HL-60 (cell line): ENCODE measurements at regions not wholly inside any gene's neighbourhood (a gene's known extent, or its start where the extent isn't known, plus 50 kb on each side); places are given as distances from the start of the nearest gene placed in this dataset.

Experiments
- DNase-seq, 2 experiments: peaks; one replicate each; pipeline ENCODE4 v3.0.0-alpha.2; 2010 to 2020; ENCODE audit warnings: low read depth in 1 of 2, low spot score in 1 of 2
- H3K27ac ChIP-seq: fragments of 250-450 bp; sonication (Bioruptor Pico); replicated peaks from 2 replicates; pipeline ENCODE4 v1.5.1; 2020; ENCODE audit warnings: mild to moderate bottlenecking, moderate library complexity
- H3K27me3 ChIP-seq: fragments of 250-450 bp; sonication (Bioruptor Pico); 2 replicates; pipeline ENCODE4 v1.5.1; 2021; ENCODE audit warnings: mild to moderate bottlenecking, moderate library complexity; ENCODE audit not compliant: insufficient read depth, poor library complexity, severe bottlenecking
- H3K4me3 ChIP-seq: replicated peaks from 2 replicates; pipeline ENCODE4 v1.5.1; 2011; ENCODE audit warnings: mild to moderate bottlenecking, control low read depth, low read length; ENCODE audit not compliant: insufficient read depth
- GABPA ChIP-seq: IDR thresholded peaks from 2 replicates; pipeline ENCODE4 v1.6.1; 2012; ENCODE audit warnings: low read depth
- POLR2AphosphoS5 ChIP-seq: IDR thresholded peaks from 2 replicates; pipeline ENCODE4 v1.6.1; 2012; ENCODE audit warnings: low read depth
- SPI1 ChIP-seq: IDR thresholded peaks from 2 replicates; pipeline ENCODE4 v1.6.1; 2012; ENCODE audit warnings: low read depth, mild to moderate bottlenecking, borderline replicate concordance
- TF ChIP-seq, protein P1 (sequence below): IDR thresholded peaks from 2 replicates; pipeline ENCODE4 v1.6.1; 2012; ENCODE audit warnings: low read depth; ENCODE audit not compliant: insufficient replicate concordance
- TF ChIP-seq, protein P2 (sequence below): IDR thresholded peaks from one replicate; pipeline ENCODE4 v1.5.1; 2011; ENCODE audit warnings: low read length, control low read depth, inconsistent platforms; ENCODE audit not compliant: insufficient read depth

DNA sequence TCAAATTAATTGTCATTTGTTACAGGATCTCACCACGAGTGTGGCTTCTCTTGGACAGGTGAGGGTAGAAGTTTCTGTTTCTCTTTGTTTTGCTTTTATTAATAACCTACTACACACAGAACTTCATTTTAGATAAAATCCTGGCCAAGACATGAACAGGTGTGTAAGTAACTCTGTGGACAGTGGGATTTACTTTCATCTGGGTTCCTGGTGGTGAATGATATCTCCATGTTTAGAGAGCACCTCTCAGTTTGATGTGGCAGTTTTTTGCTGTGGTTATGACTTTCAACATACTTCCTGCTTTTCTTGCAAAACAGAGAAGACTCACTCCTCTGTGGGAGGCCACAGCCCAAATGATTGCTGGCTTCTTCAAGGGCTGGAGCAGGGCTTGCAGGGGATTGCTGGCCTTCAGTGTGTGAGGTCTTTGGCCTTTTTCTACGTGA is 71.1 kb upstream of the XCR1 start:
- H3K27me3 ChIP-seq, result no peaks in the 10 kb centered on the region
- no peak overlapping the region for H3K4me3 ChIP-seq
- DNase-seq, result peak; percentile 79 to 96
- TF ChIP-seq GABPA (no peak), POLR2AphosphoS5 (peak; percentile 94), SPI1 (no peak; the same call in 1 of the 2 replicates)
- TF ChIP-seq, protein P1, sequence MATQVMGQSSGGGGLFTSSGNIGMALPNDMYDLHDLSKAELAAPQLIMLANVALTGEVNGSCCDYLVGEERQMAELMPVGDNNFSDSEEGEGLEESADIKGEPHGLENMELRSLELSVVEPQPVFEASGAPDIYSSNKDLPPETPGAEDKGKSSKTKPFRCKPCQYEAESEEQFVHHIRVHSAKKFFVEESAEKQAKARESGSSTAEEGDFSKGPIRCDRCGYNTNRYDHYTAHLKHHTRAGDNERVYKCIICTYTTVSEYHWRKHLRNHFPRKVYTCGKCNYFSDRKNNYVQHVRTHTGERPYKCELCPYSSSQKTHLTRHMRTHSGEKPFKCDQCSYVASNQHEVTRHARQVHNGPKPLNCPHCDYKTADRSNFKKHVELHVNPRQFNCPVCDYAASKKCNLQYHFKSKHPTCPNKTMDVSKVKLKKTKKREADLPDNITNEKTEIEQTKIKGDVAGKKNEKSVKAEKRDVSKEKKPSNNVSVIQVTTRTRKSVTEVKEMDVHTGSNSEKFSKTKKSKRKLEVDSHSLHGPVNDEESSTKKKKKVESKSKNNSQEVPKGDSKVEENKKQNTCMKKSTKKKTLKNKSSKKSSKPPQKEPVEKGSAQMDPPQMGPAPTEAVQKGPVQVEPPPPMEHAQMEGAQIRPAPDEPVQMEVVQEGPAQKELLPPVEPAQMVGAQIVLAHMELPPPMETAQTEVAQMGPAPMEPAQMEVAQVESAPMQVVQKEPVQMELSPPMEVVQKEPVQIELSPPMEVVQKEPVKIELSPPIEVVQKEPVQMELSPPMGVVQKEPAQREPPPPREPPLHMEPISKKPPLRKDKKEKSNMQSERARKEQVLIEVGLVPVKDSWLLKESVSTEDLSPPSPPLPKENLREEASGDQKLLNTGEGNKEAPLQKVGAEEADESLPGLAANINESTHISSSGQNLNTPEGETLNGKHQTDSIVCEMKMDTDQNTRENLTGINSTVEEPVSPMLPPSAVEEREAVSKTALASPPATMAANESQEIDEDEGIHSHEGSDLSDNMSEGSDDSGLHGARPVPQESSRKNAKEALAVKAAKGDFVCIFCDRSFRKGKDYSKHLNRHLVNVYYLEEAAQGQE, result no peak
- TF ChIP-seq, protein P2, sequence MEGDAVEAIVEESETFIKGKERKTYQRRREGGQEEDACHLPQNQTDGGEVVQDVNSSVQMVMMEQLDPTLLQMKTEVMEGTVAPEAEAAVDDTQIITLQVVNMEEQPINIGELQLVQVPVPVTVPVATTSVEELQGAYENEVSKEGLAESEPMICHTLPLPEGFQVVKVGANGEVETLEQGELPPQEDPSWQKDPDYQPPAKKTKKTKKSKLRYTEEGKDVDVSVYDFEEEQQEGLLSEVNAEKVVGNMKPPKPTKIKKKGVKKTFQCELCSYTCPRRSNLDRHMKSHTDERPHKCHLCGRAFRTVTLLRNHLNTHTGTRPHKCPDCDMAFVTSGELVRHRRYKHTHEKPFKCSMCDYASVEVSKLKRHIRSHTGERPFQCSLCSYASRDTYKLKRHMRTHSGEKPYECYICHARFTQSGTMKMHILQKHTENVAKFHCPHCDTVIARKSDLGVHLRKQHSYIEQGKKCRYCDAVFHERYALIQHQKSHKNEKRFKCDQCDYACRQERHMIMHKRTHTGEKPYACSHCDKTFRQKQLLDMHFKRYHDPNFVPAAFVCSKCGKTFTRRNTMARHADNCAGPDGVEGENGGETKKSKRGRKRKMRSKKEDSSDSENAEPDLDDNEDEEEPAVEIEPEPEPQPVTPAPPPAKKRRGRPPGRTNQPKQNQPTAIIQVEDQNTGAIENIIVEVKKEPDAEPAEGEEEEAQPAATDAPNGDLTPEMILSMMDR, result no peak
- peak overlapping the region; percentile 99 for H3K27ac ChIP-seq

DNA sequence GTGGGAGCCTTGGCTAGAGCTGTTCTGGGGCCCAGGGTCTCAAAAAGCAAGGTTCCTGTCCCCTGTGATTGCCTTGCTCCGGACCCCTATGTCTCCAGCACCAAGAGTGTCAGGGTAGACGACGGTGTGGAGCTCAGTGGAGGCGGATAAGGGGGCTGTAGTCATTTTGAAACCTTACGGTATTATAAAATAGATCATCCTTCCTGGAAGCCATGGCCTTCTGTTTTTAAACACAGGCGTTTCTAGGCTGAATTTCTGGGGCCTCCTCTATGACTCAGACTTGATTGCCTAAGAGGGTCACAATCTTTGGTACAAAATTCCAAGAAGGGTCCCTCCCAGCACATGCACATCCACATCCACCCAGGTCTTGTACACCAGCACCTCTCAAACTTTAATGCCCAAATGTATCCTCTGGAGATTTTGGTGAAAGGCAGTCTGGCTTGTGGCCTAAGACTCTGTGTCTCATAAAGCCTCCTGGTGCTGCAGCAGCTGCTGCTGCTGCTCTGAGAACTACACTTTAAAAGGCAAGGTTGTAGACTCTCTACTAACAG is 70.5 kb upstream of the XCR1 start:
- peak overlapping the region; percentile 99 for H3K27ac ChIP-seq

DNA sequence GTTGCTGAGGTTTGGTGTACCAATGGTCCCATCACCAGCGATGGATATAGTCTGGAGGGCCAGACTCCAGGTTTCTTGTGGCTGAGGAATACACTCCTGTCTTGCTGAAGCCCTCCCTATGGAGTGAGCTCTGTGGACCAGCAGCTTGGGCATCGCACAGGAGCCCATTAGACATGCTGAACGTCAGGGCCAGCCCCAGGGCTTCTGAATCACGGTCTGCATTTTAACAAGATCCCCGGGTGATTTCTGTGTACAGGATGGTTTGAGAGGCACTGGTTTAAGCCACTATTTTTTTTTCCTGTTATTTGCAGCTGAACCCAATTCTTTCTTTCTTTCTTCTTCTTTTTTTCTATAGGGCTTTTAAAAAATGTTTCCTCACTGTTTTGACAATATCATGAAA is 69.5 kb upstream of the XCR1 start:
- Histone ChIP-seq H3K4me3 (no peak overlapping the region), H3K27ac (peak overlapping the region; percentile 99), H3K27me3 (no peaks in the 10 kb centered on the region)
- DNase-seq, result no peak
- no peak for TF ChIP-seq SPI1
- TF ChIP-seq, protein P1, result no peak
- TF ChIP-seq GABPA, result no peak

More for the DNA sequence above, 70.5 kb upstream of the XCR1 start:
- H3K27me3 ChIP-seq, result no peaks in the 10 kb centered on the region
- TF ChIP-seq GABPA (no peak), SPI1 (no peak), POLR2AphosphoS5 (no peak)
- TF ChIP-seq, protein P2, result no peak
- TF ChIP-seq, protein P1, result no peak
- no peak overlapping the region for H3K4me3 ChIP-seq
- DNase-seq, result peak; percentile 78 to 82
